Liver (tissue), 8 donors: ENCODE measurements at regions not wholly inside any gene's neighbourhood (a gene's known extent, or its start where the extent isn't known, plus 50 kb on each side); places are given as distances from the start of the nearest gene placed in this dataset.

Experiments used
- DNase-seq: peaks from one replicate; pipeline ENCODE4 v3.0.0-alpha.2; 2017; ENCODE audit warnings: low spot score
- H3K27ac ChIP-seq, 2 donors: one replicate each; pipeline ENCODE4 v1.7.0; 2013; ENCODE audit warnings: inconsistent platforms in 2 of 2, low read length in 2 of 2, control low read depth in 1 of 2, low read depth in 1 of 2, mild to moderate bottlenecking in 1 of 2
- H3K27me3 ChIP-seq, 4 donors: one replicate each; pipeline versions ENCODE4 v1.6.1 to v1.7.0; 2013; ENCODE audit warnings: low read length in 3 of 4, inconsistent platforms in 1 of 4, mild to moderate bottlenecking in 1 of 4, moderate library complexity in 1 of 4; ENCODE audit not compliant: control insufficient read depth in 4 of 4, insufficient read depth in 4 of 4
- H3K36me3 ChIP-seq, 4 donors: one replicate each; pipeline versions ENCODE4 v1.6.1 to v1.7.0; 2013; ENCODE audit warnings: low read length in 3 of 4, mild to moderate bottlenecking in 3 of 4, low read depth in 1 of 4, moderate library complexity in 1 of 4; ENCODE audit not compliant: control insufficient read depth in 4 of 4, insufficient read depth in 3 of 4
- H3K4me1 ChIP-seq, 4 donors: one replicate each; pipeline versions ENCODE4 v1.6.1 to v1.7.0; 2013; ENCODE audit warnings: low read length in 3 of 4, mild to moderate bottlenecking in 3 of 4, moderate library complexity in 1 of 4; ENCODE audit not compliant: control insufficient read depth in 4 of 4, insufficient read depth in 4 of 4
- H3K4me3 ChIP-seq, 3 donors: one replicate each; pipeline versions ENCODE4 v1.6.1 to v1.7.0; 2013; ENCODE audit warnings: low read length in 3 of 3, control low read depth in 1 of 3, low read depth in 1 of 3, mild to moderate bottlenecking in 1 of 3
- H3K9ac ChIP-seq, 2 donors: one replicate each; pipeline ENCODE4 v1.7.0; 2013; ENCODE audit warnings: low read length in 2 of 2, mild to moderate bottlenecking in 2 of 2, moderate library complexity in 2 of 2, control low read depth in 1 of 2, low read depth in 1 of 2
- H3K9me3 ChIP-seq, 4 donors: one replicate each; pipeline versions ENCODE4 v1.6.1 to v1.7.0; 2013; ENCODE audit warnings: low read length in 3 of 4; ENCODE audit not compliant: control insufficient read depth in 4 of 4
- ATF3 ChIP-seq: IDR thresholded peaks from 2 replicates; pipeline ENCODE4 v1.6.1; 2016; ENCODE audit warnings: antibody characterized with exemption
- CTCF ChIP-seq: fragments of 150-350 bp; IDR thresholded peaks from 2 replicates; pipeline ENCODE4 v1.5.1; 2017; ENCODE audit warnings: improper control_type of control experiment, low read depth, low read length; ENCODE audit not compliant: missing input control
- EGR1 ChIP-seq, 2 donors: IDR thresholded peaks; 2 replicates each; pipeline ENCODE4 v1.6.1; 2016 to 2018; ENCODE audit warnings: antibody characterized with exemption in 2 of 2, low read depth in 2 of 2
- FOXA1 ChIP-seq: IDR thresholded peaks from 2 replicates; pipeline ENCODE4 v1.6.1; 2016; ENCODE audit warnings: antibody characterized with exemption
- FOXA2 ChIP-seq: IDR thresholded peaks from 2 replicates; pipeline ENCODE4 v1.6.1; 2016; ENCODE audit warnings: antibody characterized with exemption
- GABPA ChIP-seq, 2 donors: IDR thresholded peaks in 1 of 2; conservative IDR thresholded peaks in 1 of 2; 2 replicates each; pipeline ENCODE4 v1.6.1; 2016; ENCODE audit warnings: antibody characterized with exemption in 2 of 2, mild to moderate bottlenecking in 1 of 2, moderate library complexity in 1 of 2
- HNF4A ChIP-seq, 2 donors: conservative IDR thresholded peaks; 2 replicates each; pipeline ENCODE4 v1.6.1; 2016; ENCODE audit warnings: antibody characterized with exemption in 2 of 2, mild to moderate bottlenecking in 2 of 2
- HNF4G ChIP-seq: IDR thresholded peaks from 2 replicates; pipeline ENCODE4 v1.6.1; 2016; ENCODE audit warnings: antibody characterized with exemption
- JUND ChIP-seq, 2 donors: IDR thresholded peaks; 2 replicates each; pipeline ENCODE4 v1.6.1; 2016; ENCODE audit warnings: antibody characterized with exemption in 2 of 2
- NR2F2 ChIP-seq: IDR thresholded peaks from 2 replicates; pipeline ENCODE4 v1.6.1; 2016; ENCODE audit warnings: antibody characterized with exemption
- RAD21 ChIP-seq, 2 donors: IDR thresholded peaks; 2 replicates each; pipeline ENCODE4 v1.6.1; 2016; ENCODE audit warnings: antibody characterized with exemption in 2 of 2, mild to moderate bottlenecking in 2 of 2
- RXRA ChIP-seq, 2 donors: IDR thresholded peaks; 2 replicates each; pipeline ENCODE4 v1.6.1; 2017 to 2018; ENCODE audit warnings: antibody characterized with exemption in 2 of 2, mild to moderate bottlenecking in 1 of 2
- SP1 ChIP-seq: IDR thresholded peaks from 2 replicates; pipeline ENCODE4 v1.6.1; 2018; ENCODE audit warnings: antibody characterized with exemption, mild to moderate bottlenecking
- TAF1 ChIP-seq: conservative IDR thresholded peaks from 2 replicates; pipeline ENCODE4 v1.6.1; 2016; ENCODE audit warnings: antibody characterized with exemption, mild to moderate bottlenecking
- YY1 ChIP-seq: IDR thresholded peaks from 2 replicates; pipeline ENCODE4 v1.6.1; 2016; ENCODE audit warnings: antibody characterized with exemption, mild to moderate bottlenecking
- ZBTB33 ChIP-seq: IDR thresholded peaks from 2 replicates; pipeline ENCODE4 v1.6.1; 2016; ENCODE audit warnings: antibody characterized with exemption
- WGBS: extraction: QIAGEN DNeasy Blood & Tissue Kit; methylation state at CpG from one replicate; pipeline ENCODE4 v1.1.7; 2013; 5-methylcytosine and 5-hydroxymethylcytosine counted together
- TF ChIP-seq, protein P1 (sequence below): IDR thresholded peaks from 2 replicates; pipeline ENCODE4 v1.6.1; 2016; ENCODE audit warnings: antibody characterized with exemption
- TF ChIP-seq, protein P2 (sequence below): IDR thresholded peaks from 2 replicates; pipeline ENCODE4 v1.6.1; 2016; ENCODE audit warnings: antibody characterized with exemption, mild to moderate bottlenecking
- donor health status: healthy.
- donor health status: healthy.
- donor health status: healthy.
- donor health status: healthy.
- donor health status: healthy.

- no peak overlapping the region for H3K27ac ChIP-seq
- TF ChIP-seq RAD21 (IDR thresholded peaks at IDR 0.05) (no peak), HNF4A (conservative IDR thresholded peaks at IDR 0.05) (no peak), FOXA2 (no peak), YY1 (no peak), EGR1 (IDR thresholded peaks at IDR 0.05; ENCODE audit: low read depth in 2 of 2) (no peak), NR2F2 (no peak), CTCF (no peak), HNF4G (no peak), SP1 (no peak), RXRA (IDR thresholded peaks at IDR 0.05) (no peak), GABPA (IDR thresholded peaks at IDR 0.05 in 1 of 2, conservative IDR thresholded peaks at IDR 0.05 in 1 of 2) (no peak), TAF1 (no peak), ATF3 (no peak), JUND (IDR thresholded peaks at IDR 0.05) (no peak), ZBTB33 (no peak), FOXA1 (no peak)
- TF ChIP-seq, protein P1, sequence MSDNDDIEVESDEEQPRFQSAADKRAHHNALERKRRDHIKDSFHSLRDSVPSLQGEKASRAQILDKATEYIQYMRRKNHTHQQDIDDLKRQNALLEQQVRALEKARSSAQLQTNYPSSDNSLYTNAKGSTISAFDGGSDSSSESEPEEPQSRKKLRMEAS = no peak
- TF ChIP-seq, protein P2, sequence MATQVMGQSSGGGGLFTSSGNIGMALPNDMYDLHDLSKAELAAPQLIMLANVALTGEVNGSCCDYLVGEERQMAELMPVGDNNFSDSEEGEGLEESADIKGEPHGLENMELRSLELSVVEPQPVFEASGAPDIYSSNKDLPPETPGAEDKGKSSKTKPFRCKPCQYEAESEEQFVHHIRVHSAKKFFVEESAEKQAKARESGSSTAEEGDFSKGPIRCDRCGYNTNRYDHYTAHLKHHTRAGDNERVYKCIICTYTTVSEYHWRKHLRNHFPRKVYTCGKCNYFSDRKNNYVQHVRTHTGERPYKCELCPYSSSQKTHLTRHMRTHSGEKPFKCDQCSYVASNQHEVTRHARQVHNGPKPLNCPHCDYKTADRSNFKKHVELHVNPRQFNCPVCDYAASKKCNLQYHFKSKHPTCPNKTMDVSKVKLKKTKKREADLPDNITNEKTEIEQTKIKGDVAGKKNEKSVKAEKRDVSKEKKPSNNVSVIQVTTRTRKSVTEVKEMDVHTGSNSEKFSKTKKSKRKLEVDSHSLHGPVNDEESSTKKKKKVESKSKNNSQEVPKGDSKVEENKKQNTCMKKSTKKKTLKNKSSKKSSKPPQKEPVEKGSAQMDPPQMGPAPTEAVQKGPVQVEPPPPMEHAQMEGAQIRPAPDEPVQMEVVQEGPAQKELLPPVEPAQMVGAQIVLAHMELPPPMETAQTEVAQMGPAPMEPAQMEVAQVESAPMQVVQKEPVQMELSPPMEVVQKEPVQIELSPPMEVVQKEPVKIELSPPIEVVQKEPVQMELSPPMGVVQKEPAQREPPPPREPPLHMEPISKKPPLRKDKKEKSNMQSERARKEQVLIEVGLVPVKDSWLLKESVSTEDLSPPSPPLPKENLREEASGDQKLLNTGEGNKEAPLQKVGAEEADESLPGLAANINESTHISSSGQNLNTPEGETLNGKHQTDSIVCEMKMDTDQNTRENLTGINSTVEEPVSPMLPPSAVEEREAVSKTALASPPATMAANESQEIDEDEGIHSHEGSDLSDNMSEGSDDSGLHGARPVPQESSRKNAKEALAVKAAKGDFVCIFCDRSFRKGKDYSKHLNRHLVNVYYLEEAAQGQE = no peak
- no peaks in the 10 kb centered on the region for H3K4me1 ChIP-seq
- 66% methylated on average over 3 of the region's 3 CpGs for WGBS
- no peaks in the 10 kb centered on the region for H3K36me3 ChIP-seq
- H3K4me3 ChIP-seq = no peak overlapping the region
- no peak for DNase-seq
- peaks cover 0 to 5% (median 0%) of the 10 kb centered on the region in 4 donors for H3K27me3 ChIP-seq
- H3K9me3 ChIP-seq = no peaks in the 10 kb centered on the region
- H3K9ac ChIP-seq = no peak overlapping the region
These were observed 178.9 kb upstream of the CAMK1G start for GRCh38 chr1:209404577-209404976.
